HepG2 (cell line): ENCODE measurements at regions not wholly inside any gene's neighbourhood (a gene's known extent, or its start where the extent isn't known, plus 50 kb on each side); places are given as distances from the start of the nearest gene placed in this dataset.
A peak's percentile ranks its signal among the peaks of the same experiment; 100 is the strongest.

Experiments
- ATAC-seq: fragments of 200-7000 bp; cut with Tn5 transposase; 3 replicates; pipeline ENCODE4 v1.9.1; 2020; ENCODE audit warnings: mild to moderate bottlenecking, moderate library complexity
- BruUV-seq: library from RNA; stranded (reverse); fragments of 400-500 nt; replicated peaks from 2 replicates; lab custom pipeline; 2021; lab: Mats Ljungman, UMichigan
- CTCF ChIA-PET: fragments of 300-600 bp; formaldehyde crosslinking; extraction: SDS; loops from one replicate; lab custom pipeline; 2021; ENCODE audit warnings: low total read pairs, inconsistent platforms, low intra/inter-chr PET ratio; lab: Yijun Ruan, JAX
- POLR2A ChIA-PET: fragments of 350-600 bp; sonication (Branson Sonifier 250); formaldehyde crosslinking; loops from one replicate; lab custom pipeline; 2020; ENCODE audit warnings: antibody characterized with exemption, inconsistent platforms; lab: Yijun Ruan, JAX
- DNase-seq: peaks from one replicate; pipeline ENCODE4 v3.0.0-alpha.2; 2015; ENCODE audit warnings: low spot score
- FAIRE-seq: peaks from 3 replicates; lab custom pipeline; 2011; peaks lifted over from hg19 to GRCh38; lab: Jason Lieb, UNC
- H2AFZ ChIP-seq: one replicate; pipeline ENCODE4 v1.6.1; 2011; ENCODE audit warnings: low read length, inconsistent platforms
- H3K27ac ChIP-seq: fragments of 300-600 bp; 3 replicates; pipeline ENCODE4 v1.8.0; 2011; ENCODE audit warnings: mixed run types, mild to moderate bottlenecking, mixed read lengths, low read length, inconsistent platforms; ENCODE audit not compliant: insufficient read depth; ENCODE audit errors: extremely low read length
- H3K27me3 ChIP-seq, 2 experiments: fragments of 200-600 bp in 1 of 2; 2 replicates in 1 of 2; 3 replicates in 1 of 2; pipeline versions ENCODE4 v1.6.0 to v1.8.0; 2011; ENCODE audit warnings: low read length in 2 of 2, mild to moderate bottlenecking in 2 of 2, moderate library complexity in 2 of 2, inconsistent platforms in 1 of 2; ENCODE audit not compliant: insufficient read depth in 2 of 2, control insufficient read depth in 1 of 2
- H3K36me3 ChIP-seq, 2 experiments: fragments of 200-600 bp in 1 of 2; replicated peaks in 1 of 2; 2 replicates in 1 of 2; 3 replicates in 1 of 2; pipeline versions ENCODE4 v1.5.1 to v1.8.0; 2011; ENCODE audit warnings: low read length in 2 of 2, inconsistent platforms in 1 of 2; ENCODE audit not compliant: insufficient read depth in 2 of 2, control insufficient read depth in 1 of 2
- H3K4me1 ChIP-seq: 2 replicates; pipeline ENCODE4 v1.5.1; 2012; ENCODE audit warnings: low read length, inconsistent platforms; ENCODE audit not compliant: insufficient read depth
- H3K4me2 ChIP-seq: 2 replicates; pipeline ENCODE4 v1.6.0; 2011; ENCODE audit warnings: low read depth, low read length, inconsistent platforms
- H3K4me3 ChIP-seq, 3 experiments: fragments of 200-600 bp in 1 of 3; sonication (generic), shearing (Covaris generic) in 1 of 3; replicated peaks in 1 of 3; 2 replicates each; pipeline ENCODE4 v1.5.1; 2011 to 2016; ENCODE audit warnings: low read length in 3 of 3, inconsistent platforms in 2 of 3, low read depth in 2 of 3, mild to moderate bottlenecking in 2 of 3, control low read depth in 1 of 3, mixed read lengths in 1 of 3; ENCODE audit not compliant: insufficient read depth in 1 of 3
- H3K79me2 ChIP-seq: one replicate; pipeline ENCODE4 v1.6.1; 2011; ENCODE audit warnings: low read length, inconsistent platforms; ENCODE audit not compliant: insufficient read depth
- H3K9ac ChIP-seq: 2 replicates; pipeline ENCODE4 v1.6.0; 2011; ENCODE audit warnings: mild to moderate bottlenecking, low read depth, low read length, inconsistent platforms; ENCODE audit not compliant: insufficient read depth
- H3K9me3 ChIP-seq: 2 replicates; pipeline ENCODE4 v1.5.1; 2012; ENCODE audit warnings: mild to moderate bottlenecking, low read length
- H4K20me1 ChIP-seq: 2 replicates; pipeline ENCODE4 v1.6.0; 2011; ENCODE audit warnings: inconsistent platforms, mild to moderate bottlenecking, low read length, moderate library complexity; ENCODE audit not compliant: insufficient read depth
- DRAP1 ChIP-seq: IDR thresholded peaks from 2 replicates; pipeline ENCODE4 v1.6.1; 2016; ENCODE audit warnings: missing genetic modification reagents, missing compliant biosample characterization
- GABPB1 ChIP-seq: IDR thresholded peaks from 2 replicates; pipeline ENCODE4 v1.6.1; 2016; ENCODE audit warnings: mild to moderate bottlenecking, missing genetic modification reagents, moderate library complexity, missing compliant biosample characterization
- IKZF4 ChIP-seq: sonication (generic); formaldehyde crosslinking; IDR thresholded peaks from 2 replicates; pipeline ENCODE4 v1.5.1; 2020; ENCODE audit warnings: borderline replicate concordance, mild to moderate bottlenecking, low read depth, missing genetic modification reagents; ENCODE audit errors: not compliant biosample characterization
- KDM6A ChIP-seq: IDR thresholded peaks from 2 replicates; pipeline ENCODE4 v1.6.1; 2016; ENCODE audit warnings: low read depth
- MEIS1 ChIP-seq: sonication (generic); formaldehyde crosslinking; IDR thresholded peaks from 2 replicates; pipeline ENCODE4 v1.9.0; 2021; ENCODE audit warnings: mild to moderate bottlenecking, missing genetic modification reagents, moderate library complexity, borderline replicate concordance
- MIXL1 ChIP-seq: IDR thresholded peaks from 2 replicates; pipeline ENCODE4 v1.6.1; 2016
- NFIC ChIP-seq: IDR thresholded peaks from 2 replicates; pipeline ENCODE4 v1.6.1; 2012; ENCODE audit warnings: mild to moderate bottlenecking, low read length, inconsistent platforms
- PRDM4 ChIP-seq: sonication (generic); formaldehyde crosslinking; IDR thresholded peaks from 2 replicates; pipeline ENCODE4 v1.9.0; 2021; ENCODE audit warnings: missing genetic modification reagents, borderline replicate concordance
- RAD21 ChIP-seq: fragments of 450-650 bp; formaldehyde crosslinking; IDR thresholded peaks from 2 replicates; pipeline ENCODE4 v1.5.0; 2020; ENCODE audit warnings: mild to moderate bottlenecking
- ZNF143 ChIP-seq: sonication (generic); formaldehyde crosslinking; IDR thresholded peaks from 2 replicates; pipeline ENCODE4 v1.4.0; 2020; ENCODE audit warnings: missing genetic modification reagents
- ZNF329 ChIP-seq: sonication (generic); formaldehyde crosslinking; IDR thresholded peaks from 2 replicates; pipeline ENCODE4 v1.9.0; 2021; ENCODE audit warnings: low read depth, mild to moderate bottlenecking, missing genetic modification reagents
- ZNF546 ChIP-seq: sonication (generic); formaldehyde crosslinking; conservative IDR thresholded peaks from 2 replicates; pipeline ENCODE4 v1.8.1; 2023; ENCODE audit warnings: mild to moderate bottlenecking, missing genetic modification reagents
- ZNF766 ChIP-seq: sonication (generic); formaldehyde crosslinking; IDR thresholded peaks from 2 replicates; pipeline ENCODE4 v1.5.0; 2020; ENCODE audit warnings: missing genetic modification reagents, borderline replicate concordance
- WGBS: methylation state at CpG from one replicate; pipeline ENCODE4 v1.1.6; 2017; ENCODE audit warnings: low lambda C conversion rate; 5-methylcytosine and 5-hydroxymethylcytosine counted together
- in situ Hi-C: cut with HindIII; loops from 2 replicates; pipeline ENCODE4 v1.10.0; 2017; ENCODE audit warnings: low pct_unique_long_range_greater_than_20kb; ENCODE audit not compliant: extremely low pct_ligation_motif_present
- intact Hi-C: fragments of 100-400 bp; cut with micrococcal nuclease; formaldehyde crosslinking; loops from one replicate; pipeline ENCODE4 v1.10.0; 2022; ENCODE audit not compliant: unreplicated experiment

- no peak for TF ChIP-seq NFIC
- no peak for TF ChIP-seq MEIS1 (CRISPR knock-in tag)
Observed at GRCh38 chr2:117716505-117716904, 98.0 kb upstream of the DDX18 start (continued).

GRCh38 chr2:117717072-117717471 lies 97.4 kb upstream of the DDX18 start:
- Histone ChIP-seq H3K79me2 (no peaks in the 10 kb centered on the region), H3K9me3 (no peaks in the 10 kb centered on the region), H3K36me3 (no peaks in the 10 kb centered on the region), H3K4me2 (peak overlapping the region; percentile 14; the same call in 1 of the 2 replicates), H4K20me1 (no peaks in the 10 kb centered on the region), H3K4me1 (peaks cover 6% of the 10 kb centered on the region), H3K4me3 (no peak overlapping the region), H3K27me3 (no peaks in the 10 kb centered on the region; a peak in 2 of 5 replicates), H2AFZ (no peak overlapping the region), H3K27ac (no peak overlapping the region), H3K9ac (no peak overlapping the region)
- peak; percentile 28 for FAIRE-seq
- ChIA-PET CTCF (no interaction called here), POLR2A (no interaction called here)
- DNase-seq: no peak
- intact Hi-C loops: no loop called here
- no peak for ATAC-seq
- no TSS peak for BruUV-seq
- in situ Hi-C loops: no loop called here
- WGBS: 12% methylated on average over 6 of the region's 6 CpGs
- TF ChIP-seq ZNF143: 0 out of 2 replicates have a peak, but pooled peaks have one; percentile 50
- TF ChIP-seq GABPB1 (CRISPR knock-in tag): no peak

- no peak overlapping the region for H3K4me2 ChIP-seq
- ATAC-seq (no peak), DNase-seq (no peak), FAIRE-seq (no peak)
- H3K36me3 ChIP-seq: no peaks in the 10 kb centered on the region
- H4K20me1 ChIP-seq: no peaks in the 10 kb centered on the region
- no peak overlapping the region for H3K27ac ChIP-seq
- no TSS peak for BruUV-seq
- H3K9me3 ChIP-seq: no peaks in the 10 kb centered on the region
- no peak overlapping the region for H3K9ac ChIP-seq
- H3K4me3 ChIP-seq: no peak overlapping the region
- TF ChIP-seq KDM6A (no peak), IKZF4 (CRISPR knock-in tag) (no peak), RAD21 (CRISPR knock-in tag) (no peak), ZNF546 (no peak), ZNF766 (CRISPR knock-in tag) (no peak), DRAP1 (CRISPR knock-in tag) (no peak), ZNF329 (CRISPR knock-in tag) (no peak), PRDM4 (CRISPR knock-in tag) (no peak), MIXL1 (CRISPR knock-in tag) (no peak)
- TF ChIP-seq, all 625 proteins: peak for 0
- ChIA-PET CTCF (no interaction called here), POLR2A (no interaction called here)
- in situ Hi-C loops (no loop called here), intact Hi-C loops (no loop called here)
- WGBS: 2% methylated on average over 3 of the region's 3 CpGs
- Histone ChIP-seq H3K27me3 (no peaks in the 10 kb centered on the region; a peak in 1 of 5 replicates), H3K4me1 (peaks cover 14% of the 10 kb centered on the region), H2AFZ (no peak overlapping the region), H3K79me2 (no peaks in the 10 kb centered on the region)
Observed at GRCh38 chr2:117718048-117718447, 96.4 kb upstream of the DDX18 start.
